ENCODE measurements at regions not wholly inside any gene's neighbourhood (a gene's known extent, or its start where the extent isn't known, plus 50 kb on each side); places are given as distances from the start of the nearest gene placed in this dataset.

DNA sequence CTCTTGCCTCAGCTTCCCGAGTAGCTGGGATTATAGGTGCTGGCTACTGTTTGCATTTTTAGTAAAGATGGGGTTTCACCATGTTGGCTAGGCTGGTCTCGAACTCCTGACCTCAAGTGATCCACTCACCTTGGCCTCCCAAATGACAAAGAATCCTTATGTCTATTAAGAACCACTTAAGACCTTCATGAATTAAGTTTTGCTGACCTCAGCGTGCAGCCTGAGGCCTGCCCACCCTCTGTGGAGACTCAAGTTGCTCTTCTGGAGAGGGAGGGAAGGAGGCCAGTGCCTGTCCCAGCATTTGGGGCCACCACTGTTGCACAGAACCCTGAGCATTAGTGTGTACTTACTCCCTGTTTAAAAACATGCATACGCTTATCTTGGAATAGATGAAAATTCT lies 313.3 kb downstream of the FGF9 start:
- TF ChIP-seq, protein P1, sequence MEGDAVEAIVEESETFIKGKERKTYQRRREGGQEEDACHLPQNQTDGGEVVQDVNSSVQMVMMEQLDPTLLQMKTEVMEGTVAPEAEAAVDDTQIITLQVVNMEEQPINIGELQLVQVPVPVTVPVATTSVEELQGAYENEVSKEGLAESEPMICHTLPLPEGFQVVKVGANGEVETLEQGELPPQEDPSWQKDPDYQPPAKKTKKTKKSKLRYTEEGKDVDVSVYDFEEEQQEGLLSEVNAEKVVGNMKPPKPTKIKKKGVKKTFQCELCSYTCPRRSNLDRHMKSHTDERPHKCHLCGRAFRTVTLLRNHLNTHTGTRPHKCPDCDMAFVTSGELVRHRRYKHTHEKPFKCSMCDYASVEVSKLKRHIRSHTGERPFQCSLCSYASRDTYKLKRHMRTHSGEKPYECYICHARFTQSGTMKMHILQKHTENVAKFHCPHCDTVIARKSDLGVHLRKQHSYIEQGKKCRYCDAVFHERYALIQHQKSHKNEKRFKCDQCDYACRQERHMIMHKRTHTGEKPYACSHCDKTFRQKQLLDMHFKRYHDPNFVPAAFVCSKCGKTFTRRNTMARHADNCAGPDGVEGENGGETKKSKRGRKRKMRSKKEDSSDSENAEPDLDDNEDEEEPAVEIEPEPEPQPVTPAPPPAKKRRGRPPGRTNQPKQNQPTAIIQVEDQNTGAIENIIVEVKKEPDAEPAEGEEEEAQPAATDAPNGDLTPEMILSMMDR (conservative IDR thresholded peaks at IDR 0.05; ENCODE audit: low read depth in 2 of 2), result no peak
- no peak for TF ChIP-seq JUNB (IDR thresholded peaks at IDR 0.05; ENCODE audit: unreplicated experiment)
- no peak for TF ChIP-seq POLR2AphosphoS5 (IDR thresholded peaks at IDR 0.05; ENCODE audit: low read depth)
- TF ChIP-seq EZH2phosphoT487 (IDR thresholded peaks at IDR 0.05; ENCODE audit: unreplicated experiment), result no peak
- no peak for TF ChIP-seq ZNF114 (CRISPR knock-in tag; IDR thresholded peaks at IDR 0.05)
- TF ChIP-seq, protein P2, sequence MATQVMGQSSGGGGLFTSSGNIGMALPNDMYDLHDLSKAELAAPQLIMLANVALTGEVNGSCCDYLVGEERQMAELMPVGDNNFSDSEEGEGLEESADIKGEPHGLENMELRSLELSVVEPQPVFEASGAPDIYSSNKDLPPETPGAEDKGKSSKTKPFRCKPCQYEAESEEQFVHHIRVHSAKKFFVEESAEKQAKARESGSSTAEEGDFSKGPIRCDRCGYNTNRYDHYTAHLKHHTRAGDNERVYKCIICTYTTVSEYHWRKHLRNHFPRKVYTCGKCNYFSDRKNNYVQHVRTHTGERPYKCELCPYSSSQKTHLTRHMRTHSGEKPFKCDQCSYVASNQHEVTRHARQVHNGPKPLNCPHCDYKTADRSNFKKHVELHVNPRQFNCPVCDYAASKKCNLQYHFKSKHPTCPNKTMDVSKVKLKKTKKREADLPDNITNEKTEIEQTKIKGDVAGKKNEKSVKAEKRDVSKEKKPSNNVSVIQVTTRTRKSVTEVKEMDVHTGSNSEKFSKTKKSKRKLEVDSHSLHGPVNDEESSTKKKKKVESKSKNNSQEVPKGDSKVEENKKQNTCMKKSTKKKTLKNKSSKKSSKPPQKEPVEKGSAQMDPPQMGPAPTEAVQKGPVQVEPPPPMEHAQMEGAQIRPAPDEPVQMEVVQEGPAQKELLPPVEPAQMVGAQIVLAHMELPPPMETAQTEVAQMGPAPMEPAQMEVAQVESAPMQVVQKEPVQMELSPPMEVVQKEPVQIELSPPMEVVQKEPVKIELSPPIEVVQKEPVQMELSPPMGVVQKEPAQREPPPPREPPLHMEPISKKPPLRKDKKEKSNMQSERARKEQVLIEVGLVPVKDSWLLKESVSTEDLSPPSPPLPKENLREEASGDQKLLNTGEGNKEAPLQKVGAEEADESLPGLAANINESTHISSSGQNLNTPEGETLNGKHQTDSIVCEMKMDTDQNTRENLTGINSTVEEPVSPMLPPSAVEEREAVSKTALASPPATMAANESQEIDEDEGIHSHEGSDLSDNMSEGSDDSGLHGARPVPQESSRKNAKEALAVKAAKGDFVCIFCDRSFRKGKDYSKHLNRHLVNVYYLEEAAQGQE (IDR thresholded peaks at IDR 0.05; ENCODE audit: unreplicated experiment), result no peak
- no peak for TF ChIP-seq EZH2 (IDR thresholded peaks at IDR 0.05; ENCODE audit: low read depth, unreplicated experiment)
- TF ChIP-seq ZNF462 (CRISPR knock-in tag; IDR thresholded peaks at IDR 0.05), result no peak
- TF ChIP-seq, protein P3, sequence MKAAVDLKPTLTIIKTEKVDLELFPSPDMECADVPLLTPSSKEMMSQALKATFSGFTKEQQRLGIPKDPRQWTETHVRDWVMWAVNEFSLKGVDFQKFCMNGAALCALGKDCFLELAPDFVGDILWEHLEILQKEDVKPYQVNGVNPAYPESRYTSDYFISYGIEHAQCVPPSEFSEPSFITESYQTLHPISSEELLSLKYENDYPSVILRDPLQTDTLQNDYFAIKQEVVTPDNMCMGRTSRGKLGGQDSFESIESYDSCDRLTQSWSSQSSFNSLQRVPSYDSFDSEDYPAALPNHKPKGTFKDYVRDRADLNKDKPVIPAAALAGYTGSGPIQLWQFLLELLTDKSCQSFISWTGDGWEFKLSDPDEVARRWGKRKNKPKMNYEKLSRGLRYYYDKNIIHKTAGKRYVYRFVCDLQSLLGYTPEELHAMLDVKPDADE (IDR thresholded peaks at IDR 0.05), result no peak
- no peak for TF ChIP-seq CREB1 (CRISPR knock-in tag; IDR thresholded peaks at IDR 0.05; ENCODE audit: low read depth)
- no peak for TF ChIP-seq NANOG (IDR thresholded peaks at IDR 0.05; ENCODE audit: borderline replicate concordance)

Data from GM23338 (cell line).